GM18520 (cell line): ENCODE measurements at regions not wholly inside any gene's neighbourhood (a gene's known extent, or its start where the extent isn't known, plus 50 kb on each side); places are given as distances from the start of the nearest gene placed in this dataset.
"Not testable (repeated sequence)": the region's sequence is repeated elsewhere in the genome, so short reads cannot be mapped to it uniquely, and the experiment has no call there.

ENCODE experiments used
- ATAC-seq: cut with Tn5 transposase; IDR thresholded peaks from one replicate; pipeline ENCODE4 v1.9.1; 2021; ENCODE audit not compliant: unreplicated experiment

- ATAC-seq, result no peak
Measured at GRCh38 chr6:94254689-94255088, 835.3 kb upstream of the EPHA7 start.

- no peak for ATAC-seq
Measured at GRCh38 chr6:94251878-94252277, 832.5 kb upstream of the EPHA7 start.

- ATAC-seq, result no peak
Measured at GRCh38 chr6:94245395-94245794, 826.0 kb upstream of the EPHA7 start.

GRCh38 chr6:94238868-94239267 lies 819.5 kb upstream of the EPHA7 start:
- ATAC-seq, result no peak

- no peak for ATAC-seq
Measured at GRCh38 chr6:94227741-94228140, 808.4 kb upstream of the EPHA7 start.

- ATAC-seq, result no peak
Measured at GRCh38 chr6:94217836-94218235, 798.5 kb upstream of the EPHA7 start.

- no peak for ATAC-seq
Measured at GRCh38 chr6:94215552-94215951, 796.2 kb upstream of the EPHA7 start.

GRCh38 chr6:94213226-94213625 lies 793.9 kb upstream of the EPHA7 start:
- no peak for ATAC-seq

GRCh38 chr6:94196891-94197290 lies 777.5 kb upstream of the EPHA7 start:
- no peak for ATAC-seq

- ATAC-seq, result no peak
Measured at GRCh38 chr6:94190030-94190429, 770.7 kb upstream of the EPHA7 start.

- no peak for ATAC-seq
Measured at GRCh38 chr6:94184666-94185464, 765.5 kb upstream of the EPHA7 start.

- no peak for ATAC-seq
Measured at GRCh38 chr6:94177429-94177828, 758.1 kb upstream of the EPHA7 start.

- no peak for ATAC-seq
Measured at GRCh38 chr6:94175465-94175864, 756.1 kb upstream of the EPHA7 start.

GRCh38 chr6:94163877-94164276 lies 744.5 kb upstream of the EPHA7 start:
- ATAC-seq, result no peak

- no peak for ATAC-seq
Measured at GRCh38 chr6:94150886-94151285, 731.5 kb upstream of the EPHA7 start.

GRCh38 chr6:94144807-94145206 lies 725.4 kb upstream of the EPHA7 start:
- no peak for ATAC-seq

- not testable (repeated sequence) for ATAC-seq
Measured at GRCh38 chr6:94137178-94137577, 717.8 kb upstream of the EPHA7 start.

- no peak for ATAC-seq
Measured at GRCh38 chr6:94133106-94133505, 713.7 kb upstream of the EPHA7 start.

- no peak for ATAC-seq
Measured at GRCh38 chr6:94131271-94131670, 711.9 kb upstream of the EPHA7 start.

GRCh38 chr6:94130478-94130877 lies 711.1 kb upstream of the EPHA7 start:
- no peak for ATAC-seq

GRCh38 chr6:94129926-94130325 lies 710.6 kb upstream of the EPHA7 start:
- ATAC-seq, result no peak

- no peak for ATAC-seq
Measured at GRCh38 chr6:94127716-94128115, 708.4 kb upstream of the EPHA7 start.

- ATAC-seq, result no peak
Measured at GRCh38 chr6:94124333-94124732, 705.0 kb upstream of the EPHA7 start.
